ENCODE measurements at regions not wholly inside any gene's neighbourhood (a gene's known extent, or its start where the extent isn't known, plus 50 kb on each side); places are given as distances from the start of the nearest gene placed in this dataset.

DNA sequence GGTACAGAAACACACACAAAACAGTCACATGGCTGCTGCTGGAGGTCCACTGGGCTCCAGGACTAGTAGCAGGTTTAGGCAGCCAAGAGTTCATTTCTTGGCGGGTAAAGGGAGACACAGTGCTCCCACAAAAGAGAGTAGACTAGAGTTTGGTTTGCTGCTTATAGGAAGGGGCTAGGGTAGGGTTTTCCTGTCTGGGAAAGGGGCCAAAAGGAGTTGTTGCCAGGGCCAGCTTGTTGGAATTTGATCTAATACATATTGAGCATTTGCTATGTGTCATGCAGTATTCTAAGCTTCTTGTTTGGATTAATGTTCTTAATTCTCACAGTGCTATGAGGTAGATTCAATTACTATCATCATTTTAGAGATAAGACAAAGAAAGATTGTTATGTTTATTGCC lies 195.1 kb upstream of the PLET1 start:
- no peaks in the 10 kb centered on the region for H3K79me2 ChIP-seq
- H3K4me3 ChIP-seq, result no peak overlapping the region
- no peak for DNase-seq (ENCODE audit: low spot score)
- no peaks in the 10 kb centered on the region for H3K27me3 ChIP-seq
- WGBS (ENCODE audit: low lambda C conversion rate, missing lambda C conversion rate), result 88% methylated on average over 1 of the region's 1 CpG
- no peaks in the 10 kb centered on the region for H3K36me3 ChIP-seq (replicated peaks; ENCODE audit: insufficient read depth, low read depth)
- H3K9me2 ChIP-seq (replicated peaks; ENCODE audit: insufficient read depth), result no peaks in the 10 kb centered on the region
- TF ChIP-seq EZH2phosphoT487 (IDR thresholded peaks at IDR 0.05; ENCODE audit: low read depth, severe bottlenecking, unreplicated experiment) (no peak), EZH2 (IDR thresholded peaks at IDR 0.05; ENCODE audit: borderline replicate concordance) (no peak)
- TF ChIP-seq, protein P1, sequence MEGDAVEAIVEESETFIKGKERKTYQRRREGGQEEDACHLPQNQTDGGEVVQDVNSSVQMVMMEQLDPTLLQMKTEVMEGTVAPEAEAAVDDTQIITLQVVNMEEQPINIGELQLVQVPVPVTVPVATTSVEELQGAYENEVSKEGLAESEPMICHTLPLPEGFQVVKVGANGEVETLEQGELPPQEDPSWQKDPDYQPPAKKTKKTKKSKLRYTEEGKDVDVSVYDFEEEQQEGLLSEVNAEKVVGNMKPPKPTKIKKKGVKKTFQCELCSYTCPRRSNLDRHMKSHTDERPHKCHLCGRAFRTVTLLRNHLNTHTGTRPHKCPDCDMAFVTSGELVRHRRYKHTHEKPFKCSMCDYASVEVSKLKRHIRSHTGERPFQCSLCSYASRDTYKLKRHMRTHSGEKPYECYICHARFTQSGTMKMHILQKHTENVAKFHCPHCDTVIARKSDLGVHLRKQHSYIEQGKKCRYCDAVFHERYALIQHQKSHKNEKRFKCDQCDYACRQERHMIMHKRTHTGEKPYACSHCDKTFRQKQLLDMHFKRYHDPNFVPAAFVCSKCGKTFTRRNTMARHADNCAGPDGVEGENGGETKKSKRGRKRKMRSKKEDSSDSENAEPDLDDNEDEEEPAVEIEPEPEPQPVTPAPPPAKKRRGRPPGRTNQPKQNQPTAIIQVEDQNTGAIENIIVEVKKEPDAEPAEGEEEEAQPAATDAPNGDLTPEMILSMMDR (IDR thresholded peaks at IDR 0.05; ENCODE audit: poor library complexity), result no peak
- no peak overlapping the region for H3K27ac ChIP-seq
- no peak overlapping the region for H3K4me2 ChIP-seq
- H3K9me3 ChIP-seq (ENCODE audit: low read depth), result no peaks in the 10 kb centered on the region
- H4K20me1 ChIP-seq (ENCODE audit: insufficient read depth, poor library complexity, severe bottlenecking), result no peaks in the 10 kb centered on the region
- no peak overlapping the region for H2AFZ ChIP-seq
- H3K4me1 ChIP-seq (ENCODE audit: insufficient read depth), result no peaks in the 10 kb centered on the region

DNA sequence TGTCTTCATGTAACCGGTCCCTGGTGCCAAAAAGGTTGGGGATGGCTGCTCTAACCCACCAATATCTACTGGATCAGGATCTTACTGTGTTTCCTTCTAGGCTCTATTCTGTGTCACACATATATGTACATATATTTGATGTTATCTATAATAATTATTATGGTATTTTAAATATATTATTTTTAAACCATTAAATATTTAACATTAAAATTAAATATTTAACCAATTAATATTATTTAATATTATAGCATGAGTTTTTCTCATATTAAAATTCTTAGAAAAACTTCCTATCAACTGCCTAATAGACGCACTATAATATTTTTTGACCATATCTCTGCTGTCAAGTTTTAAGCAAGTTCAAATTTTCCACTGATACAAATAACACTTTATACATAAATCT lies 196.9 kb upstream of the PLET1 start:
- no peaks in the 10 kb centered on the region for H4K20me1 ChIP-seq (ENCODE audit: insufficient read depth, poor library complexity, severe bottlenecking)
- TF ChIP-seq, protein P1 (IDR thresholded peaks at IDR 0.05; ENCODE audit: poor library complexity), result no peak
- no peak for TF ChIP-seq EZH2 (IDR thresholded peaks at IDR 0.05; ENCODE audit: borderline replicate concordance)
- no peak for TF ChIP-seq EZH2phosphoT487 (IDR thresholded peaks at IDR 0.05; ENCODE audit: low read depth, severe bottlenecking, unreplicated experiment)
- H3K9me3 ChIP-seq (ENCODE audit: low read depth), result no peaks in the 10 kb centered on the region
- H3K27ac ChIP-seq, result no peak overlapping the region
- WGBS (ENCODE audit: low lambda C conversion rate, missing lambda C conversion rate), result 98% methylated on average over 2 of the region's 2 CpGs
- H3K4me2 ChIP-seq, result no peak overlapping the region
- H3K9me2 ChIP-seq (replicated peaks; ENCODE audit: insufficient read depth), result no peaks in the 10 kb centered on the region
- no peak for DNase-seq (ENCODE audit: low spot score)
- H3K27me3 ChIP-seq, result no peaks in the 10 kb centered on the region
- H3K79me2 ChIP-seq, result no peaks in the 10 kb centered on the region
- no peak overlapping the region for H3K4me3 ChIP-seq
- no peak overlapping the region for H2AFZ ChIP-seq
- no peaks in the 10 kb centered on the region for H3K36me3 ChIP-seq (replicated peaks; ENCODE audit: insufficient read depth, low read depth)
- H3K4me1 ChIP-seq (ENCODE audit: insufficient read depth), result no peaks in the 10 kb centered on the region

DNA sequence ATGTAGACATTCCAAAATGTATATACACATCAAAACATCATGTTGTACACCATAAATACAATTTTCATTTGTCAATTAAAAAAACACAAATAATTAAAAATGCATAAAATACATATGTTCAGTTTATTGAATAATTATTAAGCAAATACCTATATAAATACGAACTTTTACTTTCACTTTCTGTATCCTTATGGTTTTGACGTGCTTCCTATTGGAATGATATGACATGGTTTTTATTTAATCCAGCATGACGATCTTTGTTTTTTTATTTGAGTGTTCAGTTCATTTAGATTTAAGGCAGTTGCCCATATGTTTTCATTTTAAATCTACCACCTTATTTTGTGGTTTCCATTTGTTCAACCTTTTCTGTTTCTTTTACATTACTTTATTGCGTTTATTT lies 198.3 kb upstream of the PLET1 start:
- no peaks in the 10 kb centered on the region for H3K36me3 ChIP-seq (replicated peaks; ENCODE audit: insufficient read depth, low read depth)
- H3K27ac ChIP-seq, result no peak overlapping the region
- no peaks in the 10 kb centered on the region for H3K4me1 ChIP-seq (ENCODE audit: insufficient read depth)
- H3K4me2 ChIP-seq, result no peak overlapping the region
- H3K4me3 ChIP-seq, result no peak overlapping the region
- H3K79me2 ChIP-seq, result no peaks in the 10 kb centered on the region
- no peak for DNase-seq (ENCODE audit: low spot score)
- H3K9me2 ChIP-seq (replicated peaks; ENCODE audit: insufficient read depth), result no peaks in the 10 kb centered on the region
- no peaks in the 10 kb centered on the region for H3K9me3 ChIP-seq (ENCODE audit: low read depth)
- no peaks in the 10 kb centered on the region for H3K27me3 ChIP-seq
- TF ChIP-seq EZH2phosphoT487 (IDR thresholded peaks at IDR 0.05; ENCODE audit: low read depth, severe bottlenecking, unreplicated experiment), result no peak
- TF ChIP-seq EZH2 (IDR thresholded peaks at IDR 0.05; ENCODE audit: borderline replicate concordance), result no peak
- TF ChIP-seq, protein P1 (IDR thresholded peaks at IDR 0.05; ENCODE audit: poor library complexity), result no peak
- WGBS (ENCODE audit: low lambda C conversion rate, missing lambda C conversion rate), result 72% methylated on average over 4 of the region's 4 CpGs
- H4K20me1 ChIP-seq (ENCODE audit: insufficient read depth, poor library complexity, severe bottlenecking), result no peaks in the 10 kb centered on the region
- H2AFZ ChIP-seq, result no peak overlapping the region

DNA sequence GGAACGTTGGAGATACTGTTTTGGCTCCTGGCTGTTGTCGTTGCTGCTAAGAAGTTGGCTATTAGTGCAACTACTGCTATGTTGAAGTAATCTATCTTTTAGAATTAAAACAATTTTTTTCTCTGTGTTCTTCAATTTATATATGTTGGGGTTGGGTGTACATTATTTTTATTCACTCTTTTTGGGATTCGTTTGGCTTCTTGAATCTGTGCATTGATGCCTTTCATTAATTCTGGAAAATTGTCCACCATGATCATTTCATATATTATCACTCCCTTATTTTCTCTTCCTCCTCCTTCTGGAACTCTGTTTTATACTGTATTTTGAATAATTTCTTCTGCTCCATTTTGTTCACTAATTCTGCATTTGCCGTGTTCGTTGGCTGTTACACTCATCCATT lies 199.5 kb upstream of the PLET1 start:
- Histone ChIP-seq H3K36me3 (replicated peaks; ENCODE audit: insufficient read depth, low read depth) (no peaks in the 10 kb centered on the region), H2AFZ (no peak overlapping the region), H3K27ac (no peak overlapping the region), H4K20me1 (ENCODE audit: insufficient read depth, poor library complexity, severe bottlenecking) (no peaks in the 10 kb centered on the region), H3K4me2 (no peak overlapping the region), H3K79me2 (no peaks in the 10 kb centered on the region), H3K4me3 (no peak overlapping the region), H3K27me3 (no peaks in the 10 kb centered on the region), H3K9me2 (replicated peaks; ENCODE audit: insufficient read depth) (no peaks in the 10 kb centered on the region), H3K9me3 (ENCODE audit: low read depth) (no peaks in the 10 kb centered on the region), H3K4me1 (ENCODE audit: insufficient read depth) (peaks cover under 1% of the 10 kb centered on the region)
- DNase-seq (ENCODE audit: low spot score), result no peak
- 91% methylated on average over 5 of the region's 5 CpGs for WGBS (ENCODE audit: low lambda C conversion rate, missing lambda C conversion rate)
- TF ChIP-seq, protein P1 (IDR thresholded peaks at IDR 0.05; ENCODE audit: poor library complexity), result no peak

Measured in hepatocyte (in vitro differentiated cells).